ENCODE measurements at regions not wholly inside any gene's neighbourhood (a gene's known extent, or its start where the extent isn't known, plus 50 kb on each side); places are given as distances from the start of the nearest gene placed in this dataset.

DNA sequence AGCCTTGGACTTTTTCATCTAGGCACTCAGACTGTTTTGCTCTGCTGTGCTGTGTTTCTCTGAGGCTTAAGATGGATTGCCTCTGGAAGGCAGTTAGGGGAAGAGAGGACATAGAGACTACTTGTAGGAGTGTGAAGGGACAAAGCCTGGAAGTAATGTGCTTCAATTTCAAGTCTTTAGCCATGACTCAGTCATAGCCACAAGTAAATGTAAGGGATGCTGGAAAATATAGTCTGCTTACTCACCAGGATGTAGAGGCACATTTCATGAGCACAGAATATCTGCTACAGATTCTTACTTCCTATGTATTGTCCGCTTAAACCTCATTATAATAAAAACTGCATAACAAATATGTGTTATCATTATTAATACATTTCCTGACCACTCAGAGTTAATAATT lies 794.3 kb upstream of the NOVA1 start:
- TF ChIP-seq EP300 (conservative IDR thresholded peaks at IDR 0.05; ENCODE audit: poor library complexity, severe bottlenecking): no peak
- TF ChIP-seq MXI1 (conservative IDR thresholded peaks at IDR 0.05; ENCODE audit: poor library complexity, severe bottlenecking): no peak
- TF ChIP-seq, protein P1, sequence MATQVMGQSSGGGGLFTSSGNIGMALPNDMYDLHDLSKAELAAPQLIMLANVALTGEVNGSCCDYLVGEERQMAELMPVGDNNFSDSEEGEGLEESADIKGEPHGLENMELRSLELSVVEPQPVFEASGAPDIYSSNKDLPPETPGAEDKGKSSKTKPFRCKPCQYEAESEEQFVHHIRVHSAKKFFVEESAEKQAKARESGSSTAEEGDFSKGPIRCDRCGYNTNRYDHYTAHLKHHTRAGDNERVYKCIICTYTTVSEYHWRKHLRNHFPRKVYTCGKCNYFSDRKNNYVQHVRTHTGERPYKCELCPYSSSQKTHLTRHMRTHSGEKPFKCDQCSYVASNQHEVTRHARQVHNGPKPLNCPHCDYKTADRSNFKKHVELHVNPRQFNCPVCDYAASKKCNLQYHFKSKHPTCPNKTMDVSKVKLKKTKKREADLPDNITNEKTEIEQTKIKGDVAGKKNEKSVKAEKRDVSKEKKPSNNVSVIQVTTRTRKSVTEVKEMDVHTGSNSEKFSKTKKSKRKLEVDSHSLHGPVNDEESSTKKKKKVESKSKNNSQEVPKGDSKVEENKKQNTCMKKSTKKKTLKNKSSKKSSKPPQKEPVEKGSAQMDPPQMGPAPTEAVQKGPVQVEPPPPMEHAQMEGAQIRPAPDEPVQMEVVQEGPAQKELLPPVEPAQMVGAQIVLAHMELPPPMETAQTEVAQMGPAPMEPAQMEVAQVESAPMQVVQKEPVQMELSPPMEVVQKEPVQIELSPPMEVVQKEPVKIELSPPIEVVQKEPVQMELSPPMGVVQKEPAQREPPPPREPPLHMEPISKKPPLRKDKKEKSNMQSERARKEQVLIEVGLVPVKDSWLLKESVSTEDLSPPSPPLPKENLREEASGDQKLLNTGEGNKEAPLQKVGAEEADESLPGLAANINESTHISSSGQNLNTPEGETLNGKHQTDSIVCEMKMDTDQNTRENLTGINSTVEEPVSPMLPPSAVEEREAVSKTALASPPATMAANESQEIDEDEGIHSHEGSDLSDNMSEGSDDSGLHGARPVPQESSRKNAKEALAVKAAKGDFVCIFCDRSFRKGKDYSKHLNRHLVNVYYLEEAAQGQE (IDR thresholded peaks at IDR 0.05; ENCODE audit: borderline replicate concordance): no peak
- TF ChIP-seq TAF1 (IDR thresholded peaks at IDR 0.05; ENCODE audit: low read depth): no peak
- TF ChIP-seq, protein P2, sequence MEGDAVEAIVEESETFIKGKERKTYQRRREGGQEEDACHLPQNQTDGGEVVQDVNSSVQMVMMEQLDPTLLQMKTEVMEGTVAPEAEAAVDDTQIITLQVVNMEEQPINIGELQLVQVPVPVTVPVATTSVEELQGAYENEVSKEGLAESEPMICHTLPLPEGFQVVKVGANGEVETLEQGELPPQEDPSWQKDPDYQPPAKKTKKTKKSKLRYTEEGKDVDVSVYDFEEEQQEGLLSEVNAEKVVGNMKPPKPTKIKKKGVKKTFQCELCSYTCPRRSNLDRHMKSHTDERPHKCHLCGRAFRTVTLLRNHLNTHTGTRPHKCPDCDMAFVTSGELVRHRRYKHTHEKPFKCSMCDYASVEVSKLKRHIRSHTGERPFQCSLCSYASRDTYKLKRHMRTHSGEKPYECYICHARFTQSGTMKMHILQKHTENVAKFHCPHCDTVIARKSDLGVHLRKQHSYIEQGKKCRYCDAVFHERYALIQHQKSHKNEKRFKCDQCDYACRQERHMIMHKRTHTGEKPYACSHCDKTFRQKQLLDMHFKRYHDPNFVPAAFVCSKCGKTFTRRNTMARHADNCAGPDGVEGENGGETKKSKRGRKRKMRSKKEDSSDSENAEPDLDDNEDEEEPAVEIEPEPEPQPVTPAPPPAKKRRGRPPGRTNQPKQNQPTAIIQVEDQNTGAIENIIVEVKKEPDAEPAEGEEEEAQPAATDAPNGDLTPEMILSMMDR (IDR thresholded peaks at IDR 0.05; ENCODE audit: poor library complexity, severe bottlenecking): no peak
- no peak for TF ChIP-seq RAD21 (conservative IDR thresholded peaks at IDR 0.05)
- TF ChIP-seq SMC3 (conservative IDR thresholded peaks at IDR 0.05; ENCODE audit: poor library complexity): no peak
- no peak for TF ChIP-seq EZH2 (IDR thresholded peaks at IDR 0.05; ENCODE audit: borderline replicate concordance, insufficient read depth, low read length, poor library complexity, severe bottlenecking)
- no peak for TF ChIP-seq POLR2AphosphoS5 (IDR thresholded peaks at IDR 0.05)
- H3K36me3 ChIP-seq (ENCODE audit: insufficient read depth, low read length): no peaks in the 10 kb centered on the region
- H3K79me2 ChIP-seq (replicated peaks; ENCODE audit: insufficient read depth, low read length): no peaks in the 10 kb centered on the region
- H3K27ac ChIP-seq (ENCODE audit: low read length): no peak overlapping the region
- H3K9me3 ChIP-seq (ENCODE audit: low read length): no peaks in the 10 kb centered on the region
- no peak overlapping the region for H3K9ac ChIP-seq (ENCODE audit: low read length)
- no peak overlapping the region for H2AFZ ChIP-seq (ENCODE audit: low read depth, low read length)
- H3F3A ChIP-seq (ENCODE audit: insufficient read depth, low read length, poor library complexity, severe bottlenecking): no peaks in the 10 kb centered on the region
- no peaks in the 10 kb centered on the region for H3K27me3 ChIP-seq (ENCODE audit: insufficient read depth, low read depth, low read length)
- no peak overlapping the region for H3K4me2 ChIP-seq (ENCODE audit: low read length)
- no peaks in the 10 kb centered on the region for H3K9me2 ChIP-seq (ENCODE audit: insufficient read depth, low read length)
- H3K4me3 ChIP-seq (ENCODE audit: low read length): no peak overlapping the region
- no peaks in the 10 kb centered on the region for H4K20me1 ChIP-seq (ENCODE audit: insufficient read depth)

- TF ChIP-seq POLR2AphosphoS5 (IDR thresholded peaks at IDR 0.05) (peak; percentile 8), RAD21 (conservative IDR thresholded peaks at IDR 0.05) (no peak)
Observed at GRCh38 chr14:27409944-27410343, 812.1 kb upstream of the NOVA1 start.

GRCh38 chr14:27410981-27411380 lies 813.1 kb upstream of the NOVA1 start:
- Histone ChIP-seq H3K9ac (ENCODE audit: low read length) (no peak overlapping the region), H3K9me2 (ENCODE audit: insufficient read depth, low read length) (no peaks in the 10 kb centered on the region), H3K36me3 (ENCODE audit: insufficient read depth, low read length) (no peaks in the 10 kb centered on the region), H3K4me2 (ENCODE audit: low read length) (no peak overlapping the region), H4K20me1 (ENCODE audit: insufficient read depth) (no peaks in the 10 kb centered on the region), H3F3A (ENCODE audit: insufficient read depth, low read length, poor library complexity, severe bottlenecking) (no peaks in the 10 kb centered on the region), H3K27me3 (ENCODE audit: insufficient read depth, low read depth, low read length) (no peaks in the 10 kb centered on the region), H3K27ac (ENCODE audit: low read length) (no peak overlapping the region), H2AFZ (ENCODE audit: low read depth, low read length) (no peak overlapping the region), H3K9me3 (ENCODE audit: low read length) (no peaks in the 10 kb centered on the region), H3K4me3 (ENCODE audit: low read length) (no peak overlapping the region), H3K79me2 (replicated peaks; ENCODE audit: insufficient read depth, low read length) (no peaks in the 10 kb centered on the region)
- no peak for TF ChIP-seq TAF1 (IDR thresholded peaks at IDR 0.05; ENCODE audit: low read depth)
- TF ChIP-seq RAD21 (conservative IDR thresholded peaks at IDR 0.05): no peak
- TF ChIP-seq POLR2AphosphoS5 (IDR thresholded peaks at IDR 0.05): no peak
- TF ChIP-seq, protein P2 (IDR thresholded peaks at IDR 0.05; ENCODE audit: poor library complexity, severe bottlenecking): no peak
- TF ChIP-seq EP300 (conservative IDR thresholded peaks at IDR 0.05; ENCODE audit: poor library complexity, severe bottlenecking): no peak
- no peak for TF ChIP-seq MXI1 (conservative IDR thresholded peaks at IDR 0.05; ENCODE audit: poor library complexity, severe bottlenecking)

More at GRCh38 chr14:27409944-27410343, 812.1 kb upstream of the NOVA1 start:
- Histone ChIP-seq H4K20me1 (ENCODE audit: insufficient read depth) (no peaks in the 10 kb centered on the region), H3F3A (ENCODE audit: insufficient read depth, low read length, poor library complexity, severe bottlenecking) (no peaks in the 10 kb centered on the region), H3K4me3 (ENCODE audit: low read length) (no peak overlapping the region), H3K9me2 (ENCODE audit: insufficient read depth, low read length) (no peaks in the 10 kb centered on the region), H2AFZ (ENCODE audit: low read depth, low read length) (no peak overlapping the region), H3K36me3 (ENCODE audit: insufficient read depth, low read length) (no peaks in the 10 kb centered on the region), H3K4me2 (ENCODE audit: low read length) (no peak overlapping the region), H3K27ac (ENCODE audit: low read length) (no peak overlapping the region), H3K9me3 (ENCODE audit: low read length) (no peaks in the 10 kb centered on the region), H3K27me3 (ENCODE audit: insufficient read depth, low read depth, low read length) (no peaks in the 10 kb centered on the region), H3K79me2 (replicated peaks; ENCODE audit: insufficient read depth, low read length) (no peaks in the 10 kb centered on the region), H3K9ac (ENCODE audit: low read length) (no peak overlapping the region)
